Effector memory CD4-positive, alpha-beta T cell (primary cell): ENCODE measurements at regions not wholly inside any gene's neighbourhood (a gene's known extent, or its start where the extent isn't known, plus 50 kb on each side); places are given as distances from the start of the nearest gene placed in this dataset.

Experiments
- DNase-seq, 3 donors: peaks; one replicate each; pipeline ENCODE4 v3.0.0-alpha.2; 2020
- H3K27ac ChIP-seq: 2 replicates; pipeline ENCODE4 v1.7.0; 2013; ENCODE audit warnings: mild to moderate bottlenecking, low read length, moderate library complexity; ENCODE audit not compliant: insufficient read depth, poor library complexity, severe bottlenecking
- H3K27me3 ChIP-seq: replicated peaks from 2 replicates; pipeline ENCODE4 v1.7.0; 2013; ENCODE audit warnings: mild to moderate bottlenecking, low read length; ENCODE audit not compliant: insufficient read depth, control insufficient read depth, poor library complexity, severe bottlenecking
- H3K36me3 ChIP-seq: 2 replicates; pipeline ENCODE4 v1.7.0; 2013; ENCODE audit warnings: mild to moderate bottlenecking, low read length, moderate library complexity; ENCODE audit not compliant: control insufficient read depth, insufficient read depth
- H3K4me1 ChIP-seq: 2 replicates; pipeline ENCODE4 v1.7.0; 2013; ENCODE audit warnings: low read length, mild to moderate bottlenecking; ENCODE audit not compliant: control insufficient read depth, insufficient read depth, poor library complexity, severe bottlenecking
- H3K4me3 ChIP-seq: 2 replicates; pipeline ENCODE4 v1.7.0; 2013; ENCODE audit warnings: low read length, low read depth, mild to moderate bottlenecking; ENCODE audit not compliant: insufficient read depth, poor library complexity, severe bottlenecking
- H3K9me3 ChIP-seq: 2 replicates; pipeline ENCODE4 v1.7.0; 2013; ENCODE audit warnings: mild to moderate bottlenecking, low read length, moderate library complexity; ENCODE audit not compliant: control insufficient read depth

DNA sequence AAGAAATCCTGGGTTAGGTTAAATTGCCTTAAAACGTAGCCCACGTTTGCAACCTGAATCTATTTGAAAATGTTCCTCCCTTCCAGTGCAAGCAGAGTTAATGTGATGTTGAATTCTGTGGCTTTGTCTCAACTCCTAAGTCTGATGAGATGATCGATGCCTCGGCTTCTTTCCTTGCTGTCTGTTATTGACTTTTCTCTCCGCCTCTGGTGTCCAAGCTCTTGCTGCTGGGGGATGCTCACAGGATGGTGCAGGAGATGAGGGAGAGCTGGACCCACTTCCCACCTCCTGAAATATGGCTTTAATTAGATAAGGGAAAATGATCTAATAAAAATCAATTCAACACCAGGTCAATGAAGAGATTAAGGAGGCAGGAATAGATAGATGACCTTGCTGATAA, 407.9 kb upstream of the RGMA start:
- no peak overlapping the region for H3K27ac ChIP-seq
- DNase-seq = no peak

DNA sequence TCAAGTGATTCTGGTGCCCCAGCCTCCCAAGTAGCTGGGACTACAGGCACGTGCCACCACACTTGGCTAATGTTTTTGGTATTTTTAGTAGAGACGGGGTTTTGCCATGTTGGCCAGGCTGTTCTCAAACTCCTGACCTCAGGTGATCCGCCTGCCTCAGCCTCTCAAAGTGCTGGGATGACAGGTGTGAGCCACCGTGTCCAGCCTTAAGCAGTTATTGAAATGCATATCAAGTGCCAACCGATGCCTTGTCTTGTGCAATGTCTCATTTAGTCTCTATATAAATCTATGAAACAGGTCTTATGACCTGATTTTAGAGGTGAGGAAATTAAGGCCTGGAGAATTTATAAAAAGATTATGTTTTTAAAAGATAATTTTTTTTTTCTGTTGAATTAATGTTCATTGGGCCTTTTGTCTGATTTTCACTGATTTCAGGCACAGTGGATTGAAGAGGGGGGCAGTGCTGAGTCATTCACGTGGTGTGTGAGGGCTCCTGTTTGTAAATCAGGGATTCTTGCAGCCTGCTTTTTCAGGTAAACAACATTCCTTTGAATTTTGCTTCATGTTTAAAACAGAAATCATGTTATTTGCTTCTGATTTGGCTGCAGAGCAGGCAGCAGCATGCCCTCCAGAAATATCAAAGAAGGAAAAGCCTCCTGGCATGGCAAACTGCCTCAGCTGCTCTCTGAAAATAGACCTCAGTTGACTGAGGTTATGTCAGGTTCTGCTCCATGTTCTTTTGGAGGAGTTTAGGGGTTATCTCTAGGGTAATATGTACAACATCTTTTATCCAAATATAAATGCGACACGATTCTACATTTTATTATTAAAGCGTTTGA, 407.0 kb upstream of the RGMA start:
- no peak overlapping the region for H3K27ac ChIP-seq
- H3K4me3 ChIP-seq = no peak overlapping the region
- H3K36me3 ChIP-seq = no peaks in the 10 kb centered on the region
- no peak for DNase-seq
- H3K9me3 ChIP-seq = no peaks in the 10 kb centered on the region
- H3K4me1 ChIP-seq = no peaks in the 10 kb centered on the region
- no peaks in the 10 kb centered on the region for H3K27me3 ChIP-seq

More for the DNA sequence above, 407.9 kb upstream of the RGMA start:
- Histone ChIP-seq H3K4me3 (no peak overlapping the region), H3K4me1 (no peaks in the 10 kb centered on the region), H3K27me3 (no peaks in the 10 kb centered on the region), H3K9me3 (no peaks in the 10 kb centered on the region), H3K36me3 (no peaks in the 10 kb centered on the region)

DNA sequence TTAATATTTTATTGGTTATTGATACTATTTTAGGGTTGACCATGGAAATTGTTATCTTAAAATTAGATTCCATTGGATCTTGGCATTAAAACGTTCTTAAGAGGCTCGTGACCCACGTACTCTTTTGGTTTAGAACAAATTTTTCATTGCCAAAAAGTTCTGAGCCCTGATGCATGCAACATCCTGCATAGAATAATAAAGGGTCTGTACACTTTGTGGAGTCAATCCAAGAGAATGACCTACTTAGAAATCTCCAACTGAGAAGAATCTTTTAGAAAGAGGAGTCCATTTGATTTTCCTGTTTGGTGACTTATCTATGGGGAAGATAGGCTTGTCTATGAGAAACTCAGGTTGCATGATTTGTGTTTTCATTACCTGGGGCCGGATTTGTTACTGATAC, 404.2 kb upstream of the RGMA start:
- H3K4me3 ChIP-seq = no peak overlapping the region
- no peaks in the 10 kb centered on the region for H3K9me3 ChIP-seq
- H3K36me3 ChIP-seq = no peaks in the 10 kb centered on the region
- no peaks in the 10 kb centered on the region for H3K4me1 ChIP-seq
- no peak overlapping the region for H3K27ac ChIP-seq
- H3K27me3 ChIP-seq = no peaks in the 10 kb centered on the region
- DNase-seq = no peak

DNA sequence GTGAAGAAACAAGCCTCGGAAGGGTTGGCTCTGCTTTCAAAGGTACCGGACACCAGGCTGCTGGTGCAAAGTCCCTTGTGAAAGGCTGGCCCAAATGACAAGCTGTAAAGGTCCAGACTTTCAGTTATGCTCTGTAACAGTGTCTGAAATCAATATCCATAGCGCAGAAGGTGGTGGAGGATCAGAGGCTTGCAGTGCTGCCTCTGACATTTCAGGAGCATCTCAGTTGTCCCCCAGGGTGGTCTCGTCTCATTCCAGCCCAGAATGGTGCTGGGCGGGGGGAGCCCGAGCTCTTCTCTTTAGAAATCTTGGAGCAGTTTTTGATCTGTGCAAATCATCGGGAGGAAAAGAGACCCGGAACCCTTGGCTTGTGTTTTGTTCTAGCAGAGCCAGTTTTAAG, 402.3 kb upstream of the RGMA start:
- Histone ChIP-seq H3K36me3 (no peaks in the 10 kb centered on the region), H3K4me3 (no peak overlapping the region), H3K4me1 (no peaks in the 10 kb centered on the region), H3K27ac (no peak overlapping the region), H3K9me3 (no peaks in the 10 kb centered on the region), H3K27me3 (no peaks in the 10 kb centered on the region)
- no peak for DNase-seq

DNA sequence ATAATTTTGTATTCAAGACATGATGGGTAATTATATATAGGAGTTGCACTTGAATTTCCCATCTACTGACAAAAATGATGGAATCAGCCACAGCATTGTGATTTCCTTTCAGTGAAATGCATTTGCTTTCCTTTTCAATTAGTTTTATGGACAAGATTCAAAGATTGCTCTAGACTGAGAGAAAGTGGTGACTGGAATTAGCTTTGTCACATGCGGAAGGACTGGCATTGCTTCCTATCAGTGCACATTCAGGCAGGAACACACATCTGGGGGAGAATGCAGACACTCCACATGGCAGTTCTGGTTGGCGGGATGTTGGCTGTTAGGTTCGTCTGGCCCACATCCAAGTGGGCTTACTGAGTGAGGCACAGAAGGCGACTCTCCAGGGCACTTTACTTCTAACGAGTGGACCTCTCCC, 399.3 kb upstream of the RGMA start:
- Histone ChIP-seq H3K36me3 (no peaks in the 10 kb centered on the region), H3K27ac (no peak overlapping the region)

DNA sequence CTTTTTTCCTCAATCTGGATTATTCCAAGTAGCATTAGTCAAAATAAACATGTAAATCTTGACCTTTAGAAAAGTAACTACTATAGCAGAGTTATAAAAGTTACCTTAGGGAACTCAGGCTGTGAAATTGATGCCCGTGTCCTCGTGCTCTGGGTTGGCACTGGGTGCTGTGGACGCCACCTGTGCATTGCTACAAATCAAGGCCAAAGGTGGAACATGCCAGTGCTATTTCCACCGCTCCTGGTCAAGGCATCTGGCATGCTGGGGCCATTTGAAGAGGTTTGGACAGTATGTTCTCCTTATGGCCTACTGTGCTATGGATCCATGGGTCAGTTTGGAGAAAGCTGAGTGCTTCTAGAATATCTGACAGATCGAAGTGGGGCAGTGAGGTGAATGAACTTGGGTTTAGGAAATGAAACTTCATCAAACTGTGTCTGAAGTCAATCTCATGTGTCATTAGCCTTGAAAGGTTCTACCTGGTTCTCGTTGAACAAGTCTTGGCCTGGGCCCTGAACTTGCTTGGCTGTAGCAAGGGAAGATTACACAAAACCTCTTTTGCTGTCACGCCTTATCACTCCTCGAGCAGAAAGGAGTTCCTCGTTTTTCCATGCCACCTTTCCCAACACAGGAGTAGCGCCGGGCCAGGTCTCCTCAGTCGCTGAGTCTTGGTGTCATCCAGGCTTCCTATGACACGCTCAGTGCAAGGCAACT, 397.6 kb upstream of the RGMA start:
- H3K9me3 ChIP-seq = no peaks in the 10 kb centered on the region
- H3K4me1 ChIP-seq = no peaks in the 10 kb centered on the region
- DNase-seq = no peak
- no peaks in the 10 kb centered on the region for H3K27me3 ChIP-seq
- H3K4me3 ChIP-seq = no peak overlapping the region
- H3K36me3 ChIP-seq = no peaks in the 10 kb centered on the region
- no peak overlapping the region for H3K27ac ChIP-seq

More for the DNA sequence above, 399.3 kb upstream of the RGMA start:
- Histone ChIP-seq H3K4me3 (no peak overlapping the region), H3K9me3 (no peaks in the 10 kb centered on the region), H3K27me3 (no peaks in the 10 kb centered on the region), H3K4me1 (no peaks in the 10 kb centered on the region)
- DNase-seq = no peak

DNA sequence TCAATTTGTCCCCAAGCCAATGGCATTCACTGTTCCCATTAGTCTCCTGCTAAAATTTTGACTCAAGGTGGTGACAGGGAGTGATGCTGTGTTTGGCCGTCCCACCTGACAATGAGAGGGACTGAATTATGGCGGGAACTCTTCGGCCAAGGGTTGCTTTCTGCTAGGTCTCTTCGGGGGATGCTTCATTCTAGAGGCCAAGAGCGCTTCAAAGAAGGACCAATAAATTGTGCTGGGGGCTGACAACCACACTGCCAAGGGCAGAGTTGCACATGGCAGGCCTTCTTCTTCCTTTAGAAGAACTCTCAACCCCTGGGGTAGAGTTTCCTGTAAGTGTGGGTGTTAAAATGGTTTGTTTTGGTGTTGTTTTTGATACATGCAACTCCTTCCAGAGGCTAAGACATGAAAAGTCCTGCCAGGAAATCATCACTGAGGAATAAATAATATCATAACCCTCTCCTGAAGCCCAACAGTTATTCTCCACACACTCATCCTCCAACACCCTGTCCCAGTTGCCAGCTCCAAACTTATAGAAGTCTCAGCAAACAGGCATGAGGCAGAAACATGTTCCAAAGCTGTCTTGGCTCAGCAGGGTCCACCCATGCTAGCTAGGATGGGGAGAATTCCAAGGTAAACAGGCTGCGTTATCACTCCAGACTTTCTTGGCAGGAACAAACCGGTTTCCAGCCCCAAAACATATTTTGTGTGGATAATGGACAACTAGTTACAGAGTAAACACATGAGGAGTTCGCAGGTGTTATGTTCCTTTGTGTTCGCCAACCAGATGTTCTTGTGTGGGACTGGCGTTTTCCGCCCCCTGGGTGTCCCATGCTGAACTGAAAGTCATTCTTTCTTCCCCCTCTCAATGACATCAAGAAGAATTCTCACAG, 396.7 kb upstream of the RGMA start:
- Histone ChIP-seq H3K4me3 (no peak overlapping the region), H3K27ac (no peak overlapping the region), H3K9me3 (no peaks in the 10 kb centered on the region), H3K36me3 (no peaks in the 10 kb centered on the region), H3K4me1 (no peaks in the 10 kb centered on the region), H3K27me3 (no peaks in the 10 kb centered on the region)
- DNase-seq = no peak

DNA sequence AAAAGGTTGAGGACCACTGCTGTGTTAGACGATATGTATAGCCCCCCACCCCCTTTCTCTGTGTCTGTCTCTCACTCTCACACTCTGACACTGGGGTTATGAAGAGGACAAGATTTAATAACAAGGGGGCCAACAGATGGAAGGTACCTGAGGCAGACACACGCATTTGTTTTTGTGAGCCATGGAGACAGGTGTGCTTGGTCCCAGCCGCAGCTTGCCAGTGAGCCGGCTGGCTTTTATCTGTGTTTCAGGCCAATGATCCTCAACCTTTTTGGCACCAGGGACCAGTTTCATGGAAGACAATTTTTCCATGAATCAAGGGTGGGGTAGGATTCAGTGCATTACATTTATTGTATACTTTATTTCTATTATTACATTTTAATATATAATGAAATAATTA, 394.9 kb upstream of the RGMA start:
- H3K27me3 ChIP-seq = no peaks in the 10 kb centered on the region
- H3K4me1 ChIP-seq = no peaks in the 10 kb centered on the region
- H3K36me3 ChIP-seq = no peaks in the 10 kb centered on the region
- DNase-seq = no peak
- H3K27ac ChIP-seq = no peak overlapping the region
- no peaks in the 10 kb centered on the region for H3K9me3 ChIP-seq
- no peak overlapping the region for H3K4me3 ChIP-seq

DNA sequence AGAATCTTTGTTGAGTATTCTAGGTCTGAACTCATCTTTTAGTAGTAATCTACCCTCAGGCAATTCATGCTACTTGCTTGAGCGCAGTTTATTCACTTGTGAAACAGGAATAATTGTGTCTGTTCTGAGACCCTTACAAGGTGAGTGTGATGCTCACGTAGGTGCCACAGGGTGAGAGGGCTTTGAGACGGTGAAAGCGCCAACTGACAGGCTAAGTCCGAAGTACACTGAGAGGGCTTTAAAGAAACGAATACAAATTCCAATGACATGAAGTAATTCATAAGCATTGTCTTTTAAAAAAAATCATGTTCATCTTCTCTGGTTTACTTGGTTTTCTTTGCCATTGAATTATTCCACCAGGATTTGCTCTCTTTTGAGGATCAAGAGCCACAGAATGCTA, 393.7 kb upstream of the RGMA start:
- H3K27me3 ChIP-seq = no peaks in the 10 kb centered on the region
- no peaks in the 10 kb centered on the region for H3K9me3 ChIP-seq
- H3K4me1 ChIP-seq = no peaks in the 10 kb centered on the region
- no peaks in the 10 kb centered on the region for H3K36me3 ChIP-seq
- DNase-seq = no peak
- no peak overlapping the region for H3K4me3 ChIP-seq
- no peak overlapping the region for H3K27ac ChIP-seq
